Loucy (cell line): ENCODE measurements at regions not wholly inside any gene's neighbourhood (a gene's known extent, or its start where the extent isn't known, plus 50 kb on each side); places are given as distances from the start of the nearest gene placed in this dataset.
"Not testable (repeated sequence)": the region's sequence is repeated elsewhere in the genome, so short reads cannot be mapped to it uniquely, and the experiment has no call there.

Experiments
- H2AFZ ChIP-seq: fragments of 200-600 bp; sonication (generic); 2 replicates; pipeline ENCODE4 v1.6.0; 2016; ENCODE audit warnings: antibody characterized with exemption, mild to moderate bottlenecking, low read length, moderate library complexity
- H3F3A ChIP-seq: fragments of 200-600 bp; 2 replicates; pipeline ENCODE4 v1.6.0; 2016; ENCODE audit warnings: antibody characterized with exemption, low read depth, mild to moderate bottlenecking
- H3K27me3 ChIP-seq: fragments of 200-600 bp; sonication (generic); 2 replicates; pipeline ENCODE4 v1.6.1; 2014; ENCODE audit warnings: low read length, mild to moderate bottlenecking; ENCODE audit not compliant: insufficient read depth, poor library complexity, severe bottlenecking
- H3K36me3 ChIP-seq: fragments of 200-600 bp; sonication (generic); 2 replicates; pipeline ENCODE4 v1.6.1; 2016; ENCODE audit warnings: low read length; ENCODE audit not compliant: insufficient read depth
- H3K4me1 ChIP-seq: fragments of 200-600 bp; sonication (generic); 2 replicates; pipeline ENCODE4 v1.5.1; 2014; ENCODE audit warnings: low read length, mild to moderate bottlenecking; ENCODE audit not compliant: insufficient read depth, poor library complexity, severe bottlenecking
- H3K4me2 ChIP-seq: fragments of 200-600 bp; sonication (generic); 2 replicates; pipeline ENCODE4 v1.6.0; 2014; ENCODE audit warnings: antibody characterized with exemption, low read length, low read depth, mild to moderate bottlenecking; ENCODE audit not compliant: poor library complexity, severe bottlenecking
- H3K4me3 ChIP-seq: fragments of 200-600 bp; sonication (generic); 2 replicates; pipeline ENCODE4 v1.5.1; 2014; ENCODE audit warnings: low read length, mild to moderate bottlenecking, mixed read lengths; ENCODE audit not compliant: poor library complexity, severe bottlenecking
- H3K79me2 ChIP-seq: fragments of 200-600 bp; sonication (generic); 2 replicates; pipeline ENCODE4 v1.6.1; 2014; ENCODE audit warnings: low read length; ENCODE audit not compliant: insufficient read depth
- H3K9ac ChIP-seq: fragments of 200-600 bp; sonication (generic); 2 replicates; pipeline ENCODE4 v1.6.0; 2014; ENCODE audit warnings: mild to moderate bottlenecking, low read depth, low read length, moderate library complexity; ENCODE audit not compliant: poor library complexity, severe bottlenecking
- H3K9me2 ChIP-seq: fragments of 200-600 bp; sonication (generic); replicated peaks from 2 replicates; pipeline ENCODE4 v1.6.1; 2016; ENCODE audit warnings: low read depth, low read length, mixed read lengths
- H3K9me3 ChIP-seq: fragments of 200-600 bp; sonication (generic); 2 replicates; pipeline ENCODE4 v1.6.1; 2014; ENCODE audit warnings: mild to moderate bottlenecking, antibody characterized with exemption, low read length, low read depth; ENCODE audit not compliant: insufficient read depth
- H4K20me1 ChIP-seq: fragments of 200-600 bp; sonication (generic); 2 replicates; pipeline ENCODE4 v1.6.0; 2014; ENCODE audit warnings: antibody characterized with exemption, low read length, mild to moderate bottlenecking; ENCODE audit not compliant: insufficient read depth, poor library complexity, severe bottlenecking
- CTCF ChIP-seq: fragments of 200-600 bp; sonication (generic); conservative IDR thresholded peaks from 2 replicates; pipeline ENCODE4 v1.5.1; 2014; ENCODE audit warnings: mild to moderate bottlenecking, antibody characterized with exemption, low read length
- EZH2phosphoT487 ChIP-seq: fragments of 200-600 bp; IDR thresholded peaks from 2 replicates; pipeline ENCODE4 v1.6.1; 2018; ENCODE audit warnings: antibody characterized with exemption, mild to moderate bottlenecking, moderate library complexity, borderline replicate concordance

- Histone ChIP-seq H3K4me2 (no peak overlapping the region), H4K20me1 (no peaks in the 10 kb centered on the region), H3K9me3 (peaks cover 10% of the 10 kb centered on the region; the same call in 1 of the 2 replicates), H3K36me3 (no peaks in the 10 kb centered on the region), H3K4me1 (peaks cover 26% of the 10 kb centered on the region), H2AFZ (no peak overlapping the region), H3K4me3 (no peak overlapping the region), H3F3A (no peaks in the 10 kb centered on the region), H3K9ac (no peak overlapping the region), H3K9me2 (no peaks in the 10 kb centered on the region), H3K27me3 (no peaks in the 10 kb centered on the region), H3K79me2 (no peaks in the 10 kb centered on the region)
- TF ChIP-seq EZH2phosphoT487 (no peak), CTCF (peak; percentile 39)
These were observed 197.4 kb downstream of the DUSP6 start for GRCh38 chr12:89154743-89155499.

DNA sequence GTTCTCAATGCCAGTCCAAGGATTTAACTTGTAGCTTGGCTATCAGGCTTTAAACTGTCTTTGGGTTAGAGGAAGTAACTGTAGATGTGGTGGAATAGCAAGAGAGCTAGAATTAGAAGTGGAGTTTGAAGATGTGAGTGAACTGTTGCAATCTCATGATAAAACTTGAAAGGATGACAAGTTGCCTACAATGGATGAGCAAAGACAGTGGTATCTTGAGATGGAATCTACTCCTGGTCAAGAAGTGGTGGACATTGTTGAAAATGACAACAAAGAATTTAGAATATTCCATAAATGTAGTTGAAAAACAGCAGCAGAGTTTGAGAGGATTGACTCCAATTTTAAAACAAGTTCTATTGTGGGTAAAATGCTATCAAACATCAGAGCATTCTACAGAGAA is 199.0 kb downstream of the DUSP6 start:
- no peak overlapping the region for H2AFZ ChIP-seq
- no peaks in the 10 kb centered on the region for H3F3A ChIP-seq
- H4K20me1 ChIP-seq: no peaks in the 10 kb centered on the region
- H3K4me3 ChIP-seq: no peak overlapping the region
- H3K9ac ChIP-seq: no peak overlapping the region
- H3K9me3 ChIP-seq: peaks cover 10% of the 10 kb centered on the region; the same call in 1 of the 2 replicates
- H3K9me2 ChIP-seq: no peaks in the 10 kb centered on the region
- no peak overlapping the region for H3K4me2 ChIP-seq
- H3K27me3 ChIP-seq: no peaks in the 10 kb centered on the region
- no peaks in the 10 kb centered on the region for H3K79me2 ChIP-seq
- no peak for TF ChIP-seq EZH2phosphoT487
- no peak for TF ChIP-seq CTCF
- no peaks in the 10 kb centered on the region for H3K36me3 ChIP-seq
- H3K4me1 ChIP-seq: peaks cover 26% of the 10 kb centered on the region

- TF ChIP-seq EZH2phosphoT487 (no peak), CTCF (no peak)
- Histone ChIP-seq H4K20me1 (no peaks in the 10 kb centered on the region), H3K9me2 (no peaks in the 10 kb centered on the region), H3K36me3 (no peaks in the 10 kb centered on the region), H3K9me3 (peaks cover 10% of the 10 kb centered on the region; the same call in 1 of the 2 replicates), H2AFZ (no peak overlapping the region), H3K9ac (no peak overlapping the region), H3F3A (no peaks in the 10 kb centered on the region), H3K4me2 (no peak overlapping the region), H3K27me3 (no peaks in the 10 kb centered on the region), H3K4me3 (no peak overlapping the region), H3K79me2 (no peaks in the 10 kb centered on the region), H3K4me1 (peaks cover 12% of the 10 kb centered on the region)
These were observed 200.8 kb downstream of the DUSP6 start for GRCh38 chr12:89151536-89151935.

DNA sequence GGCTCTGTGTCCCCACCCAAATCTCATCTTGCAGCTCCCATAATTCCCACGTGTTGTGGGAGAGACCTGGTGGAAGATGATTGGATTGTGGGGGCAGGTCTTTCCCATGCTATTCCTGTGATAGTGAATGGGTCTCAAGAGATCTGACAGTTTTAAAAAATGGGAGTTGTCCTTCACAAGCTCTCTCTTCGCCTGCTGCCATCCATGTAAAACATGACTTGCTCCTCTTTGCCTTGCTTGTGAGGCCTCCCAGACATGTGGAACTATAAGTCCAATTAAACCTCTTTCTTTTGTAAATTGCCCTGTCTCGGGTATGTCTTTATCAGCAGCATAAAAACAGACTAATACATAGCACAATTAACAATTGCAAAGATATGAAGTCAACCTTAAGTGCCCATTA is 201.5 kb downstream of the DUSP6 start:
- H3K9ac ChIP-seq: not testable (repeated sequence)

More for the DNA sequence above, 201.5 kb downstream of the DUSP6 start:
- peaks cover 10% of the 10 kb centered on the region; the same call in 1 of the 2 replicates for H3K9me3 ChIP-seq
- not testable (repeated sequence) for H3K27me3 ChIP-seq, H3K4me1 ChIP-seq, H3K36me3 ChIP-seq, H3K79me2 ChIP-seq, H2AFZ ChIP-seq, H3K4me3 ChIP-seq, H3F3A ChIP-seq, H3K9me2 ChIP-seq, H4K20me1 ChIP-seq, H3K4me2 ChIP-seq
